ENCODE measurements at regions not wholly inside any gene's neighbourhood (a gene's known extent, or its start where the extent isn't known, plus 50 kb on each side); places are given as distances from the start of the nearest gene placed in this dataset.
"Not testable (repeated sequence)": the region's sequence is repeated elsewhere in the genome, so short reads cannot be mapped to it uniquely, and the experiment has no call there.

- H3K9me3 ChIP-seq (ENCODE audit: low read length); POLR2A ChIA-PET; H3K9me3 Mint-ChIP-seq: not testable (repeated sequence)
These were observed 61.7 kb downstream of the DMRTA1 start for GRCh38 chr9:22508354-22508753.

GRCh38 chr9:22508790-22509189 lies 62.2 kb downstream of the DMRTA1 start:
- H3K9me3 ChIP-seq (ENCODE audit: low read length), result no peaks in the 10 kb centered on the region
- ChIA-PET POLR2A (no interaction called here), CTCF (no interaction called here)
- no peak for DNase-seq
- no peaks in the 10 kb centered on the region for H3K4me1 ChIP-seq (ENCODE audit: insufficient read depth, low read length)
- no peak overlapping the region for H3K27ac ChIP-seq (ENCODE audit: low read depth, low read length)
- no peaks in the 10 kb centered on the region for H3K27me3 ChIP-seq (ENCODE audit: insufficient read depth, low read length, poor library complexity, severe bottlenecking)
- H3K27me3 Mint-ChIP-seq, result peaks cover 0 to 3% of the 10 kb centered on the region in 2 donors
- H3K27ac Mint-ChIP-seq, result no peak overlapping the region
- H3K36me3 ChIP-seq (ENCODE audit: insufficient read depth, low read length), result no peaks in the 10 kb centered on the region
- H3K4me3 Mint-ChIP-seq, result no peak overlapping the region
- H3K9me3 Mint-ChIP-seq, result peaks cover 0 to 9% (median 4%) of the 10 kb centered on the region in 5 donors
- no peak overlapping the region for H3K4me3 ChIP-seq (ENCODE audit: low read length)
- no peaks in the 10 kb centered on the region for H3K36me3 Mint-ChIP-seq
- no peaks in the 10 kb centered on the region for H3K4me1 Mint-ChIP-seq

More at GRCh38 chr9:22508354-22508753, 61.7 kb downstream of the DMRTA1 start:
- H3K36me3 ChIP-seq (ENCODE audit: insufficient read depth, low read length); CTCF ChIA-PET; H3K4me3 Mint-ChIP-seq; DNase-seq; H3K4me1 Mint-ChIP-seq; H3K4me1 ChIP-seq (ENCODE audit: insufficient read depth, low read length); H3K27me3 ChIP-seq (ENCODE audit: insufficient read depth, low read length, poor library complexity, severe bottlenecking); H3K27ac ChIP-seq (ENCODE audit: low read depth, low read length); H3K27ac Mint-ChIP-seq; H3K4me3 ChIP-seq (ENCODE audit: low read length); H3K36me3 Mint-ChIP-seq; H3K27me3 Mint-ChIP-seq: not testable (repeated sequence)

GRCh38 chr9:22512495-22512894 lies 65.9 kb downstream of the DMRTA1 start:
- no peaks in the 10 kb centered on the region for H3K4me1 Mint-ChIP-seq
- H3K36me3 Mint-ChIP-seq, result no peaks in the 10 kb centered on the region
- H3K9me3 Mint-ChIP-seq, result peaks cover 0 to 4% (median under 1%) of the 10 kb centered on the region in 5 donors
- no peaks in the 10 kb centered on the region for H3K9me3 ChIP-seq (ENCODE audit: low read length)
- H3K27ac ChIP-seq (ENCODE audit: low read depth, low read length), result no peak overlapping the region
- H3K4me1 ChIP-seq (ENCODE audit: insufficient read depth, low read length), result no peaks in the 10 kb centered on the region
- POLR2A ChIA-PET, result no interaction called here
- no peak overlapping the region for H3K27ac Mint-ChIP-seq
- H3K4me3 ChIP-seq (ENCODE audit: low read length), result no peak overlapping the region
- peaks cover 0 to 1% of the 10 kb centered on the region in 2 donors for H3K27me3 Mint-ChIP-seq
- no peak for DNase-seq
- CTCF ChIA-PET, result interaction anchor here (0.7 kb wide), 1 partner anchor 10 kb away, joined by 3 read pairs; no protein-coding TSS in a partner anchor
- H3K36me3 ChIP-seq (ENCODE audit: insufficient read depth, low read length), result no peaks in the 10 kb centered on the region
- no peaks in the 10 kb centered on the region for H3K27me3 ChIP-seq (ENCODE audit: insufficient read depth, low read length, poor library complexity, severe bottlenecking)
- H3K4me3 Mint-ChIP-seq, result no peak overlapping the region

GRCh38 chr9:22514871-22515270 lies 68.2 kb downstream of the DMRTA1 start:
- H3K4me1 ChIP-seq (ENCODE audit: insufficient read depth, low read length), result no peaks in the 10 kb centered on the region
- Mint-ChIP-seq H3K4me1 (no peaks in the 10 kb centered on the region), H3K9me3 (peaks cover 0 to 4% (median 0%) of the 10 kb centered on the region in 5 donors), H3K27ac (no peak overlapping the region), H3K36me3 (no peaks in the 10 kb centered on the region), H3K27me3 (no peaks in the 10 kb centered on the region), H3K4me3 (no peak overlapping the region)
- CTCF ChIA-PET, result no interaction called here
- no peaks in the 10 kb centered on the region for H3K27me3 ChIP-seq (ENCODE audit: insufficient read depth, low read length, poor library complexity, severe bottlenecking)
- POLR2A ChIA-PET, result no interaction called here
- H3K36me3 ChIP-seq (ENCODE audit: insufficient read depth, low read length), result no peaks in the 10 kb centered on the region
- H3K27ac ChIP-seq (ENCODE audit: low read depth, low read length), result no peak overlapping the region
- no peak overlapping the region for H3K4me3 ChIP-seq (ENCODE audit: low read length)
- no peak for DNase-seq
- H3K9me3 ChIP-seq (ENCODE audit: low read length), result no peaks in the 10 kb centered on the region

- no peak overlapping the region for H3K4me3 ChIP-seq (ENCODE audit: low read length)
- no peaks in the 10 kb centered on the region for H3K27me3 ChIP-seq (ENCODE audit: insufficient read depth, low read length, poor library complexity, severe bottlenecking)
- no peak overlapping the region for H3K27ac ChIP-seq (ENCODE audit: low read depth, low read length)
- no peaks in the 10 kb centered on the region for H3K27me3 Mint-ChIP-seq
- H3K9me3 Mint-ChIP-seq, result peaks cover 0 to 4% (median 0%) of the 10 kb centered on the region in 5 donors
- ChIA-PET CTCF (interaction anchor here (1.7 kb wide), 1 partner anchor 10 kb away, joined by 3 read pairs; no protein-coding TSS in a partner anchor), POLR2A (no interaction called here)
- DNase-seq, result no peak
- no peaks in the 10 kb centered on the region for H3K36me3 ChIP-seq (ENCODE audit: insufficient read depth, low read length)
- H3K36me3 Mint-ChIP-seq, result no peaks in the 10 kb centered on the region
- no peaks in the 10 kb centered on the region for H3K4me1 ChIP-seq (ENCODE audit: insufficient read depth, low read length)
- no peak overlapping the region for H3K4me3 Mint-ChIP-seq
- no peaks in the 10 kb centered on the region for H3K9me3 ChIP-seq (ENCODE audit: low read length)
- H3K27ac Mint-ChIP-seq, result no peak overlapping the region
- H3K4me1 Mint-ChIP-seq, result no peaks in the 10 kb centered on the region
These were observed 75.6 kb downstream of the DMRTA1 start for GRCh38 chr9:22522206-22522740.

GRCh38 chr9:22528485-22528884 lies 81.9 kb downstream of the DMRTA1 start:
- POLR2A ChIA-PET, result no interaction called here
- Histone ChIP-seq H3K27me3 (ENCODE audit: insufficient read depth, low read length, poor library complexity, severe bottlenecking) (no peaks in the 10 kb centered on the region), H3K27ac (ENCODE audit: low read depth, low read length) (no peak overlapping the region), H3K36me3 (ENCODE audit: insufficient read depth, low read length) (no peaks in the 10 kb centered on the region), H3K4me1 (ENCODE audit: insufficient read depth, low read length) (no peaks in the 10 kb centered on the region), H3K9me3 (ENCODE audit: low read length) (no peaks in the 10 kb centered on the region), H3K4me3 (ENCODE audit: low read length) (no peak overlapping the region)
- Mint-ChIP-seq H3K36me3 (no peaks in the 10 kb centered on the region), H3K27me3 (peaks cover 0 to 3% of the 10 kb centered on the region in 2 donors), H3K4me1 (no peaks in the 10 kb centered on the region), H3K4me3 (no peak overlapping the region), H3K9me3 (peaks cover 0 to 6% (median 2%) of the 10 kb centered on the region in 5 donors), H3K27ac (no peak overlapping the region)
- no peak for DNase-seq
- CTCF ChIA-PET, result no interaction called here

- ChIA-PET CTCF (no interaction called here), POLR2A (no interaction called here)
- no peak overlapping the region for H3K4me3 ChIP-seq (ENCODE audit: low read length)
- no peaks in the 10 kb centered on the region for H3K36me3 Mint-ChIP-seq
- H3K4me1 Mint-ChIP-seq, result no peaks in the 10 kb centered on the region
- H3K27ac Mint-ChIP-seq, result no peak overlapping the region
- H3K36me3 ChIP-seq (ENCODE audit: insufficient read depth, low read length), result no peaks in the 10 kb centered on the region
- no peaks in the 10 kb centered on the region for H3K27me3 ChIP-seq (ENCODE audit: insufficient read depth, low read length, poor library complexity, severe bottlenecking)
- no peak overlapping the region for H3K4me3 Mint-ChIP-seq
- no peak overlapping the region for H3K27ac ChIP-seq (ENCODE audit: low read depth, low read length)
- no peaks in the 10 kb centered on the region for H3K4me1 ChIP-seq (ENCODE audit: insufficient read depth, low read length)
- H3K9me3 Mint-ChIP-seq, result peaks cover 2 to 14% (median 2%) of the 10 kb centered on the region in 5 donors
- no peak for DNase-seq
- peaks cover 0 to 3% of the 10 kb centered on the region in 2 donors for H3K27me3 Mint-ChIP-seq
- H3K9me3 ChIP-seq (ENCODE audit: low read length), result no peaks in the 10 kb centered on the region
These were observed 83.0 kb downstream of the DMRTA1 start for GRCh38 chr9:22529426-22530199.

GRCh38 chr9:22535780-22536179 lies 89.2 kb downstream of the DMRTA1 start:
- no peaks in the 10 kb centered on the region for H3K4me1 ChIP-seq (ENCODE audit: insufficient read depth, low read length)
- no peaks in the 10 kb centered on the region for H3K36me3 Mint-ChIP-seq
- POLR2A ChIA-PET, result no interaction called here
- CTCF ChIA-PET, result no interaction called here
- no peaks in the 10 kb centered on the region for H3K4me1 Mint-ChIP-seq
- DNase-seq, result no peak
- no peaks in the 10 kb centered on the region for H3K9me3 ChIP-seq (ENCODE audit: low read length)
- H3K36me3 ChIP-seq (ENCODE audit: insufficient read depth, low read length), result no peaks in the 10 kb centered on the region
- no peak overlapping the region for H3K4me3 ChIP-seq (ENCODE audit: low read length)
- H3K27ac ChIP-seq (ENCODE audit: low read depth, low read length), result no peak overlapping the region
- H3K27me3 ChIP-seq (ENCODE audit: insufficient read depth, low read length, poor library complexity, severe bottlenecking), result no peaks in the 10 kb centered on the region
- no peaks in the 10 kb centered on the region for H3K27me3 Mint-ChIP-seq
- no peak overlapping the region for H3K27ac Mint-ChIP-seq
- peaks cover 0 to 10% (median 2%) of the 10 kb centered on the region in 5 donors for H3K9me3 Mint-ChIP-seq
- H3K4me3 Mint-ChIP-seq, result no peak overlapping the region
